ENCODE measurements at regions not wholly inside any gene's neighbourhood (a gene's known extent, or its start where the extent isn't known, plus 50 kb on each side); places are given as distances from the start of the nearest gene placed in this dataset.

- Histone ChIP-seq H3K36me3 (ENCODE audit: control insufficient read depth in 2 of 2, extremely low read depth in 1 of 2, insufficient read depth in 2 of 2, low read length in 2 of 2) (no peaks in the 10 kb centered on the region), H3K9me1 (ENCODE audit: control insufficient read depth, extremely low read depth, insufficient read depth, low read length) (no peaks in the 10 kb centered on the region), H2AFZ (ENCODE audit: control insufficient read depth, low read length) (no peak overlapping the region), H3K9me3 (ENCODE audit: control insufficient read depth, low read depth, low read length) (no peaks in the 10 kb centered on the region), H3K4me2 (ENCODE audit: control insufficient read depth, extremely low read depth, insufficient read depth, low read depth, low read length) (no peak overlapping the region), H3K9ac (ENCODE audit: control insufficient read depth, extremely low read depth, insufficient read depth, low read length) (no peak overlapping the region), H3K79me2 (ENCODE audit: control insufficient read depth, insufficient read depth, low read length) (no peaks in the 10 kb centered on the region), H4K20me1 (ENCODE audit: control insufficient read depth, extremely low read depth, insufficient read depth, low read length) (no peaks in the 10 kb centered on the region), H3K27me3 (ENCODE audit: control insufficient read depth, extremely low read depth, insufficient read depth, low read length) (no peaks in the 10 kb centered on the region), H3K4me1 (ENCODE audit: control insufficient read depth, extremely low read depth, insufficient read depth, low read length) (no peaks in the 10 kb centered on the region), H3K27ac (ENCODE audit: control insufficient read depth, insufficient read depth, low read length) (no peak overlapping the region), H3K4me3 (ENCODE audit: control insufficient read depth in 2 of 3, extremely low read depth in 1 of 3, insufficient read depth in 2 of 3, low read depth in 1 of 3, low read length in 3 of 3) (no peak overlapping the region)
- TF ChIP-seq CTCF (optimal IDR thresholded peaks at IDR 0.05 in 1 of 3, IDR thresholded peaks at IDR 0.05 in 1 of 3, conservative IDR thresholded peaks at IDR 0.05 in 1 of 3; ENCODE audit: extremely low read depth in 1 of 3, insufficient read depth in 2 of 3, low read length in 3 of 3) (no peak), EZH2 (IDR thresholded peaks at IDR 0.05; ENCODE audit: low read length) (no peak)
- dilution Hi-C loops (cut with MboI; ENCODE audit: extremely low pct_ligation_motif_present, low sequenced_read_pairs): no loop called here
- FAIRE-seq: no peak
- DNase-seq (ENCODE audit: low read depth, low spot score): no peak
Measured at GRCh38 chr4:147182041-147182440, 236.4 kb upstream of the TTC29 start.

GRCh38 chr4:147192679-147193078 is 247.0 kb upstream of the TTC29 start:
- Histone ChIP-seq H3K4me2 (ENCODE audit: control insufficient read depth, extremely low read depth, insufficient read depth, low read depth, low read length) (no peak overlapping the region), H3K9me1 (ENCODE audit: control insufficient read depth, extremely low read depth, insufficient read depth, low read length) (no peaks in the 10 kb centered on the region), H4K20me1 (ENCODE audit: control insufficient read depth, extremely low read depth, insufficient read depth, low read length) (no peaks in the 10 kb centered on the region), H3K79me2 (ENCODE audit: control insufficient read depth, insufficient read depth, low read length) (no peaks in the 10 kb centered on the region), H3K36me3 (ENCODE audit: control insufficient read depth in 2 of 2, extremely low read depth in 1 of 2, insufficient read depth in 2 of 2, low read length in 2 of 2) (no peaks in the 10 kb centered on the region), H3K4me1 (ENCODE audit: control insufficient read depth, extremely low read depth, insufficient read depth, low read length) (no peaks in the 10 kb centered on the region), H2AFZ (ENCODE audit: control insufficient read depth, low read length) (no peak overlapping the region), H3K9me3 (ENCODE audit: control insufficient read depth, low read depth, low read length) (no peaks in the 10 kb centered on the region), H3K9ac (ENCODE audit: control insufficient read depth, extremely low read depth, insufficient read depth, low read length) (no peak overlapping the region), H3K27me3 (ENCODE audit: control insufficient read depth, extremely low read depth, insufficient read depth, low read length) (no peaks in the 10 kb centered on the region), H3K4me3 (ENCODE audit: control insufficient read depth in 2 of 3, extremely low read depth in 1 of 3, insufficient read depth in 2 of 3, low read depth in 1 of 3, low read length in 3 of 3) (no peak overlapping the region), H3K27ac (ENCODE audit: control insufficient read depth, insufficient read depth, low read length) (no peak overlapping the region)
- FAIRE-seq: no peak
- dilution Hi-C loops (cut with MboI; ENCODE audit: extremely low pct_ligation_motif_present, low sequenced_read_pairs): no loop called here
- DNase-seq (ENCODE audit: low read depth, low spot score): no peak
- TF ChIP-seq CTCF (optimal IDR thresholded peaks at IDR 0.05 in 1 of 3, IDR thresholded peaks at IDR 0.05 in 1 of 3, conservative IDR thresholded peaks at IDR 0.05 in 1 of 3; ENCODE audit: extremely low read depth in 1 of 3, insufficient read depth in 2 of 3, low read length in 3 of 3) (no peak), EZH2 (IDR thresholded peaks at IDR 0.05; ENCODE audit: low read length) (no peak)
